Epithelial cell of proximal tubule (primary cell): ENCODE measurements at regions not wholly inside any gene's neighbourhood (a gene's known extent, or its start where the extent isn't known, plus 50 kb on each side); places are given as distances from the start of the nearest gene placed in this dataset.

ENCODE experiments used
- DNase-seq: peaks from one replicate; pipeline ENCODE4 v3.0.0-alpha.2; 2011; ENCODE audit warnings: low read depth
- H3K4me3 ChIP-seq: 2 replicates; pipeline ENCODE4 v1.5.1; 2011; ENCODE audit warnings: low read depth, mild to moderate bottlenecking, low read length
- CTCF ChIP-seq: conservative IDR thresholded peaks from 2 replicates; pipeline ENCODE4 v1.5.1; 2012; ENCODE audit warnings: low read depth, mild to moderate bottlenecking, low read length

GRCh38 chr2:109685453-109685852, 71.3 kb downstream of the SOWAHC start:
- no peak overlapping the region for H3K4me3 ChIP-seq
- no peak for DNase-seq
- no peak for TF ChIP-seq CTCF

- DNase-seq, result no peak
- no peak overlapping the region for H3K4me3 ChIP-seq
- TF ChIP-seq CTCF, result no peak
Observed at GRCh38 chr2:109686921-109687320, 72.8 kb downstream of the SOWAHC start.

GRCh38 chr2:109689182-109689930, 75.2 kb downstream of the SOWAHC start:
- no peak for TF ChIP-seq CTCF
- H3K4me3 ChIP-seq, result no peak overlapping the region
- no peak for DNase-seq

- DNase-seq, result no peak
- no peak for TF ChIP-seq CTCF
- H3K4me3 ChIP-seq, result no peak overlapping the region
Observed at GRCh38 chr2:109689973-109690372, 75.8 kb downstream of the SOWAHC start.

- H3K4me3 ChIP-seq, result no peak overlapping the region
- TF ChIP-seq CTCF, result no peak
- DNase-seq, result no peak
Observed at GRCh38 chr2:109690457-109690821, 76.3 kb downstream of the SOWAHC start.

- TF ChIP-seq CTCF, result no peak
- DNase-seq, result no peak
- H3K4me3 ChIP-seq, result no peak overlapping the region
Observed at GRCh38 chr2:109690822-109691541, 76.8 kb downstream of the SOWAHC start.
